Suprapubic skin (tissue), 4 donors: ENCODE measurements at regions not wholly inside any gene's neighbourhood (a gene's known extent, or its start where the extent isn't known, plus 50 kb on each side); places are given as distances from the start of the nearest gene placed in this dataset.

Source experiments
- DNase-seq, 2 donors: peaks; one replicate each; pipeline ENCODE4 v3.0.0-alpha.2; 2019; ENCODE audit warnings: low spot score in 2 of 2
- H3K27ac ChIP-seq: fragments of 200-600 bp; sonication (generic); one replicate; pipeline ENCODE4 v1.5.1; 2019
- H3K27me3 ChIP-seq: fragments of 200-600 bp; sonication (generic); one replicate; pipeline ENCODE4 v1.5.1; 2019
- H3K36me3 ChIP-seq: fragments of 200-600 bp; sonication (generic); one replicate; pipeline ENCODE4 v1.5.1; 2019
- H3K4me1 ChIP-seq: fragments of 200-600 bp; sonication (generic); one replicate; pipeline ENCODE4 v1.5.1; 2019
- H3K4me3 ChIP-seq: fragments of 200-600 bp; sonication (generic); one replicate; pipeline ENCODE4 v1.5.1; 2019; ENCODE audit warnings: mild to moderate bottlenecking
- H3K9me3 ChIP-seq: fragments of 200-600 bp; sonication (generic); one replicate; pipeline ENCODE4 v1.5.1; 2019
- CTCF ChIP-seq, 2 donors: fragments of 200-600 bp in 1 of 2; fragments of 450-650 bp in 1 of 2; sonication (generic) in 1 of 2; IDR thresholded peaks; one replicate each; pipeline ENCODE4 v1.5.1; 2016 to 2019; ENCODE audit warnings: antibody characterized with exemption in 2 of 2, mild to moderate bottlenecking in 1 of 2, moderate library complexity in 1 of 2
- EP300 ChIP-seq: sonication (generic); formaldehyde crosslinking; IDR thresholded peaks from one replicate; pipeline ENCODE4 v1.6.1; 2017; ENCODE audit warnings: antibody characterized with exemption
- POLR2A ChIP-seq, 2 donors: fragments of 450-650 bp; IDR thresholded peaks; one replicate each; pipeline ENCODE4 v1.6.1; 2017; ENCODE audit warnings: antibody characterized with exemption in 2 of 2, mild to moderate bottlenecking in 2 of 2, moderate library complexity in 2 of 2
- POLR2AphosphoS5 ChIP-seq, 3 donors: sonication (generic); formaldehyde crosslinking; IDR thresholded peaks; one replicate each; pipeline ENCODE4 v1.6.1; 2017; ENCODE audit warnings: antibody characterized with exemption in 3 of 3
- WGBS: methylation state at CpG from one replicate; pipeline ENCODE4 v1.1.5; 2018; 5-methylcytosine and 5-hydroxymethylcytosine counted together

- Histone ChIP-seq H3K27ac (no peak overlapping the region), H3K36me3 (no peaks in the 10 kb centered on the region), H3K27me3 (no peaks in the 10 kb centered on the region), H3K9me3 (no peaks in the 10 kb centered on the region), H3K4me3 (no peak overlapping the region), H3K4me1 (no peaks in the 10 kb centered on the region)
- TF ChIP-seq EP300 (no peak), POLR2A (IDR thresholded peaks at IDR 0.05) (no peak), POLR2AphosphoS5 (IDR thresholded peaks at IDR 0.05) (no peak), CTCF (IDR thresholded peaks at IDR 0.05) (no peak)
- DNase-seq = no peak
- 47% methylated on average over 3 of the region's 3 CpGs for WGBS
These were observed 986.0 kb upstream of the MAP3K7 start for GRCh38 chr6:91572878-91573277.

DNA sequence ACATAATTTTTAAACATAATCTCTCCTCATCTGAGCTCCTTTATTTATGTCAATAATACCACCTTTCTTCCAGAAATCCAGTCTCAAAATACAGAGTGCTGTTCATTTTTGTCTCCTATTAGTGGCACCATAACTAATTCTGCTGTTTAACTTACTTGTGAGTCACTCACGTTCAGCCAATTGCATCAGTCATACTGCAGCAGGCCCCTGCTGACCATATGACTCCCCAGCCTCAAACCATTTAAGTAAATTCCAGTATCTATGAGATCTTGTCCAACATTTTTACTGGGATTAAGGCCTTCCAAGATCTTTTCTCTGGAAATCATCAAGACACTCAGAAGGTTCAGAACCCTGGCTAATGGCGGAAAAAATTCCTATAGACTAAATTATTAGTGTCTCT lies 982.2 kb upstream of the MAP3K7 start:
- no peaks in the 10 kb centered on the region for H3K4me1 ChIP-seq
- H3K36me3 ChIP-seq = no peaks in the 10 kb centered on the region
- H3K27me3 ChIP-seq = no peaks in the 10 kb centered on the region
- TF ChIP-seq EP300 (no peak), POLR2AphosphoS5 (IDR thresholded peaks at IDR 0.05) (no peak), CTCF (IDR thresholded peaks at IDR 0.05) (no peak), POLR2A (IDR thresholded peaks at IDR 0.05) (no peak)
- H3K9me3 ChIP-seq = no peaks in the 10 kb centered on the region
- 85% methylated on average over 2 of the region's 2 CpGs for WGBS
- no peak for DNase-seq
- H3K27ac ChIP-seq = no peak overlapping the region
- no peak overlapping the region for H3K4me3 ChIP-seq

GRCh38 chr6:91566467-91566866 lies 979.6 kb upstream of the MAP3K7 start:
- Histone ChIP-seq H3K9me3 (no peaks in the 10 kb centered on the region), H3K4me1 (no peaks in the 10 kb centered on the region), H3K4me3 (no peak overlapping the region), H3K27ac (no peak overlapping the region), H3K27me3 (no peaks in the 10 kb centered on the region), H3K36me3 (no peaks in the 10 kb centered on the region)
- DNase-seq = no peak
- TF ChIP-seq POLR2A (IDR thresholded peaks at IDR 0.05) (no peak), POLR2AphosphoS5 (IDR thresholded peaks at IDR 0.05) (no peak), EP300 (no peak), CTCF (IDR thresholded peaks at IDR 0.05) (no peak)

DNA sequence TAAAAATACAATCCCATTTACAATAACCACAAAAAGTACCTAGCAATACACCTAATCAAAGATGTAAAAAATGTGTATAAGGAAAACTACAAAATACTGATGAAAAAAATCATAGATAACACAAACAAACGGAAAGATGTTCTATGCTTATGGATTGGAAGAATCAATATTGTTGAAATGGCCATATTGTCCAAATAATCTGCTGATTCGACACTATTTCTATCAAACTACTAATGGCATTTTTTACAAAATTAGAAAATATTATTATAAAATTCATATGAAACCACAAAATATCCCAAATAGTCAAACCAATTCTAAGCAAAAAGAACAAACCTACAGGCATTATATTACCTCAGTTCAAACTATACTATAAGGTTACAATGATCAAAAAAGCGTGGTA lies 978.3 kb upstream of the MAP3K7 start:
- Histone ChIP-seq H3K36me3 (no peaks in the 10 kb centered on the region), H3K27me3 (no peaks in the 10 kb centered on the region), H3K27ac (no peak overlapping the region), H3K4me1 (no peaks in the 10 kb centered on the region), H3K4me3 (no peak overlapping the region), H3K9me3 (no peaks in the 10 kb centered on the region)
- no peak for DNase-seq
- TF ChIP-seq POLR2AphosphoS5 (IDR thresholded peaks at IDR 0.05) (no peak), EP300 (no peak), POLR2A (IDR thresholded peaks at IDR 0.05) (no peak), CTCF (IDR thresholded peaks at IDR 0.05) (no peak)
- 69% methylated on average over 3 of the region's 3 CpGs for WGBS

DNA sequence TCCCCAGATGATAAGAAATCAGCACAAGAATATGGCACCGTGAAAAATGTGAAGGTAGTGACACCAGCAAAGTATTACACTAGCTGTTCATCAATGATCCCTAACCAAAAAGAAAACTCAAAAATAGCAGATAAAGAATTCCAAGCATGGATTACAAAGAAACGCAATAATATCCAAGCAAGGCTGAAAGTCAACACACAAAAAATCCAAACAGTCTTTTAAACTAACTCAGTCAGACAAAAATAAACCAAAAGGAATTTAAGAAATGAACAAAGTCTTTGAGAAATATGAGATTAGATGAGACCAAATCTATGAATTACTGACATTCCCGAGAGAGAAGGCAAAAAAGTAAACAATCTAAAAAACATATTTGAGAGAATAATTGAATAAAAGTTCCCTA lies 976.1 kb upstream of the MAP3K7 start:
- H3K4me3 ChIP-seq = no peak overlapping the region
- no peaks in the 10 kb centered on the region for H3K4me1 ChIP-seq
- TF ChIP-seq POLR2A (IDR thresholded peaks at IDR 0.05) (no peak), POLR2AphosphoS5 (IDR thresholded peaks at IDR 0.05) (no peak), EP300 (no peak), CTCF (IDR thresholded peaks at IDR 0.05) (no peak)
- DNase-seq = no peak
- H3K9me3 ChIP-seq = no peaks in the 10 kb centered on the region
- H3K27me3 ChIP-seq = no peaks in the 10 kb centered on the region
- no peak overlapping the region for H3K27ac ChIP-seq
- WGBS = 79% methylated on average over 3 of the region's 3 CpGs
- no peaks in the 10 kb centered on the region for H3K36me3 ChIP-seq
